Neural cell (in vitro differentiated cells): ENCODE measurements at regions not wholly inside any gene's neighbourhood (a gene's known extent, or its start where the extent isn't known, plus 50 kb on each side); places are given as distances from the start of the nearest gene placed in this dataset.

Experiments used
- H2AFZ ChIP-seq: fragments of 200-600, 300-800 bp; sonication (generic), shearing (Covaris generic); 2 replicates; pipeline ENCODE4 v1.6.0; 2014; ENCODE audit warnings: low read depth, mild to moderate bottlenecking, antibody characterized with exemption, low read length, moderate library complexity
- H3F3A ChIP-seq: fragments of 200-600 bp; shearing (Covaris generic); 2 replicates; pipeline ENCODE4 v1.6.1; 2016; ENCODE audit warnings: mild to moderate bottlenecking, moderate library complexity, mixed read lengths, antibody characterized with exemption, low read length; ENCODE audit not compliant: insufficient read depth, poor library complexity, severe bottlenecking
- H3K27ac ChIP-seq: fragments of 200-600, 300-800 bp; sonication (generic), shearing (Covaris generic); 2 replicates; pipeline ENCODE4 v1.5.1; 2014; ENCODE audit warnings: mild to moderate bottlenecking, low read length, moderate library complexity
- H3K27me3 ChIP-seq: fragments of 300-800, 200-600 bp; sonication (generic), shearing (Covaris generic); 2 replicates; pipeline ENCODE4 v1.6.0; 2014; ENCODE audit warnings: mild to moderate bottlenecking, low read depth, low read length, moderate library complexity; ENCODE audit not compliant: insufficient read depth
- H3K36me3 ChIP-seq: fragments of 300-800, 200-600 bp; sonication (generic), shearing (Covaris generic); 2 replicates; pipeline ENCODE4 v1.5.1; 2014; ENCODE audit warnings: mild to moderate bottlenecking, antibody characterized with exemption, low read length, moderate library complexity; ENCODE audit not compliant: insufficient read depth
- H3K4me2 ChIP-seq: fragments of 300-800, 200-600 bp; sonication (generic), shearing (Covaris generic); 2 replicates; pipeline ENCODE4 v1.6.0; 2014; ENCODE audit warnings: mild to moderate bottlenecking, low read length
- H3K4me3 ChIP-seq: fragments of 300-800, 200-600 bp; sonication (generic), shearing (Covaris generic); 2 replicates; pipeline ENCODE4 v1.5.1; 2014; ENCODE audit warnings: mild to moderate bottlenecking, low read length, moderate library complexity
- H3K79me2 ChIP-seq: fragments of 200-600 bp; shearing (Covaris generic); replicated peaks from 2 replicates; pipeline ENCODE4 v1.6.0; 2014; ENCODE audit warnings: mild to moderate bottlenecking, low read length, moderate library complexity; ENCODE audit not compliant: insufficient read depth
- H3K9ac ChIP-seq: fragments of 300-800, 200-600 bp; sonication (generic), shearing (Covaris generic); 2 replicates; pipeline ENCODE4 v1.6.1; 2016; ENCODE audit warnings: mild to moderate bottlenecking, low read length, mixed read lengths
- H3K9me2 ChIP-seq: fragments of 200-600 bp; shearing (Covaris generic); 2 replicates; pipeline ENCODE4 v1.6.1; 2016; ENCODE audit warnings: mild to moderate bottlenecking, low read length, mixed read lengths; ENCODE audit not compliant: insufficient read depth
- H3K9me3 ChIP-seq: fragments of 200-600, 300-800 bp; sonication (generic), shearing (Covaris generic); 2 replicates; pipeline ENCODE4 v1.6.1; 2016; ENCODE audit warnings: mild to moderate bottlenecking, mixed run types, low read length, moderate library complexity, mixed read lengths
- H4K20me1 ChIP-seq: fragments of 200-600 bp; shearing (Covaris generic); 2 replicates; pipeline ENCODE4 v1.6.1; 2016; ENCODE audit warnings: mild to moderate bottlenecking, mixed run types; ENCODE audit not compliant: insufficient read depth
- CTCF ChIP-seq: fragments of 450-650 bp; IDR thresholded peaks from 2 replicates; pipeline ENCODE4 v1.5.1; 2014; ENCODE audit warnings: antibody characterized with exemption, mild to moderate bottlenecking, moderate library complexity; ENCODE audit not compliant: poor library complexity, severe bottlenecking
- EP300 ChIP-seq: fragments of 450-650 bp; conservative IDR thresholded peaks from 2 replicates; pipeline ENCODE4 v1.6.1; 2014; ENCODE audit warnings: antibody characterized with exemption, mild to moderate bottlenecking, moderate library complexity; ENCODE audit not compliant: poor library complexity, severe bottlenecking
- EZH2 ChIP-seq: fragments of 200-600, 300-800 bp; shearing (Covaris generic), sonication (generic); IDR thresholded peaks from 2 replicates; pipeline ENCODE4 v1.6.1; 2014; ENCODE audit warnings: antibody characterized with exemption, low read length, borderline replicate concordance, mild to moderate bottlenecking; ENCODE audit not compliant: insufficient read depth, poor library complexity, severe bottlenecking
- MXI1 ChIP-seq: fragments of 450-650 bp; conservative IDR thresholded peaks from 2 replicates; pipeline ENCODE4 v1.6.1; 2014; ENCODE audit warnings: antibody characterized with exemption, mild to moderate bottlenecking; ENCODE audit not compliant: poor library complexity, severe bottlenecking
- POLR2AphosphoS5 ChIP-seq: IDR thresholded peaks from 2 replicates; pipeline ENCODE4 v1.6.1; 2012
- RAD21 ChIP-seq: fragments of 450-650 bp; conservative IDR thresholded peaks from 2 replicates; pipeline ENCODE4 v1.6.1; 2014; ENCODE audit warnings: antibody characterized with exemption, mild to moderate bottlenecking, moderate library complexity
- REST ChIP-seq: IDR thresholded peaks from 2 replicates; pipeline ENCODE4 v1.6.1; 2012; ENCODE audit warnings: borderline replicate concordance
- SMC3 ChIP-seq: fragments of 450-650 bp; conservative IDR thresholded peaks from 2 replicates; pipeline ENCODE4 v1.6.1; 2014; ENCODE audit warnings: antibody characterized with exemption, mild to moderate bottlenecking, moderate library complexity; ENCODE audit not compliant: poor library complexity
- TAF1 ChIP-seq: IDR thresholded peaks from 2 replicates; pipeline ENCODE4 v1.6.1; 2012; ENCODE audit warnings: low read depth

GRCh38 chr13:89554801-89555200, 1792.7 kb upstream of the MIR17HG start:
- no peak overlapping the region for H3K27ac ChIP-seq
- no peak overlapping the region for H3K9ac ChIP-seq
- H3K9me3 ChIP-seq = no peaks in the 10 kb centered on the region
- no peak overlapping the region for H2AFZ ChIP-seq
- H3K9me2 ChIP-seq = no peaks in the 10 kb centered on the region
- H3K36me3 ChIP-seq = no peaks in the 10 kb centered on the region
- no peak overlapping the region for H3K4me2 ChIP-seq
- no peak for TF ChIP-seq MXI1
- no peak for TF ChIP-seq SMC3
- TF ChIP-seq POLR2AphosphoS5 = no peak
- TF ChIP-seq EZH2 = no peak
- no peak for TF ChIP-seq EP300
- TF ChIP-seq REST = no peak
- TF ChIP-seq RAD21 = no peak
- TF ChIP-seq TAF1 = no peak
- no peak for TF ChIP-seq CTCF
- H3F3A ChIP-seq = no peaks in the 10 kb centered on the region
- no peaks in the 10 kb centered on the region for H3K79me2 ChIP-seq
- H4K20me1 ChIP-seq = no peaks in the 10 kb centered on the region
- no peaks in the 10 kb centered on the region for H3K27me3 ChIP-seq
- no peak overlapping the region for H3K4me3 ChIP-seq

- peaks cover 3% of the 10 kb centered on the region for H3K9me3 ChIP-seq
- no peaks in the 10 kb centered on the region for H3K36me3 ChIP-seq
- H3K4me2 ChIP-seq = no peak overlapping the region
- H4K20me1 ChIP-seq = no peaks in the 10 kb centered on the region
- no peak overlapping the region for H3K27ac ChIP-seq
- H3K4me3 ChIP-seq = no peak overlapping the region
- no peak for TF ChIP-seq SMC3
- H3F3A ChIP-seq = no peaks in the 10 kb centered on the region
- no peaks in the 10 kb centered on the region for H3K79me2 ChIP-seq
- H3K9ac ChIP-seq = no peak overlapping the region
- H3K27me3 ChIP-seq = no peaks in the 10 kb centered on the region
- no peaks in the 10 kb centered on the region for H3K9me2 ChIP-seq
- H2AFZ ChIP-seq = no peak overlapping the region
These were observed 1781.9 kb upstream of the MIR17HG start for GRCh38 chr13:89565476-89566100.

- no peaks in the 10 kb centered on the region for H3K9me3 ChIP-seq
- no peak overlapping the region for H3K27ac ChIP-seq
- no peaks in the 10 kb centered on the region for H3K79me2 ChIP-seq
- TF ChIP-seq CTCF (no peak), MXI1 (no peak), SMC3 (no peak), EZH2 (no peak), TAF1 (no peak), REST (no peak), EP300 (no peak), RAD21 (no peak), POLR2AphosphoS5 (no peak)
- H3K27me3 ChIP-seq = no peaks in the 10 kb centered on the region
- H3F3A ChIP-seq = no peaks in the 10 kb centered on the region
- no peaks in the 10 kb centered on the region for H4K20me1 ChIP-seq
- no peaks in the 10 kb centered on the region for H3K9me2 ChIP-seq
- no peak overlapping the region for H3K4me3 ChIP-seq
- no peak overlapping the region for H3K4me2 ChIP-seq
- H3K9ac ChIP-seq = no peak overlapping the region
- no peak overlapping the region for H2AFZ ChIP-seq
- H3K36me3 ChIP-seq = no peaks in the 10 kb centered on the region
These were observed 1780.5 kb upstream of the MIR17HG start for GRCh38 chr13:89567025-89567424.
